CD14-positive monocyte (primary cell): ENCODE measurements at regions not wholly inside any gene's neighbourhood (a gene's known extent, or its start where the extent isn't known, plus 50 kb on each side); places are given as distances from the start of the nearest gene placed in this dataset.

ENCODE experiments used
- DNase-seq, 3 donors: peaks; one replicate each; pipeline ENCODE4 v3.0.0-alpha.2; 2011 to 2022
- H2AFZ ChIP-seq: 2 replicates; pipeline ENCODE4 v1.6.0; 2012; ENCODE audit warnings: mild to moderate bottlenecking, low read depth, low read length, inconsistent platforms; ENCODE audit not compliant: insufficient read depth, poor library complexity, severe bottlenecking
- H3K27ac ChIP-seq, 2 donors: 1 replicate in 1 of 2; 2 replicates in 1 of 2; pipeline ENCODE4 v1.5.1; 2012 to 2013; ENCODE audit warnings: low read length in 2 of 2, control low read depth in 1 of 2, inconsistent platforms in 1 of 2, low read depth in 1 of 2, mild to moderate bottlenecking in 1 of 2
- H3K27me3 ChIP-seq, 2 donors: one replicate each; pipeline versions ENCODE4 v1.6.0 to v1.6.1; 2011 to 2013; ENCODE audit warnings: low read length in 2 of 2; ENCODE audit not compliant: control insufficient read depth in 2 of 2, insufficient read depth in 2 of 2
- H3K36me3 ChIP-seq, 2 donors: replicated peaks in 1 of 2; 1 replicate in 1 of 2; 2 replicates in 1 of 2; pipeline versions ENCODE4 v1.5.1 to v1.6.1; 2012 to 2013; ENCODE audit warnings: low read length in 2 of 2, control low read depth in 1 of 2, inconsistent platforms in 1 of 2, mild to moderate bottlenecking in 1 of 2; ENCODE audit not compliant: insufficient read depth in 2 of 2, control insufficient read depth in 1 of 2
- H3K4me1 ChIP-seq, 2 donors: 1 replicate in 1 of 2; 2 replicates in 1 of 2; pipeline versions ENCODE4 v1.5.1 to v1.6.1; 2012 to 2013; ENCODE audit warnings: low read length in 2 of 2, control low read depth in 1 of 2, inconsistent platforms in 1 of 2, mild to moderate bottlenecking in 1 of 2, moderate library complexity in 1 of 2; ENCODE audit not compliant: insufficient read depth in 2 of 2, control insufficient read depth in 1 of 2
- H3K4me2 ChIP-seq: replicated peaks from 2 replicates; pipeline ENCODE3; 2012; ENCODE audit warnings: low read length, moderate library complexity, mild to moderate bottlenecking; ENCODE audit not compliant: poor library complexity, severe bottlenecking; ENCODE audit errors: extremely low read depth
- H3K4me3 ChIP-seq, 3 experiments: fragments of 200-600 bp in 1 of 3; sonication (generic) in 1 of 3; replicated peaks in 1 of 3; 1 replicate in 2 of 3; 2 replicates in 1 of 3; pipeline ENCODE4 v1.5.1; 2011 to 2013; ENCODE audit warnings: low read length in 3 of 3, mild to moderate bottlenecking in 3 of 3, control low read depth in 2 of 3, low read depth in 2 of 3, inconsistent platforms in 1 of 3, moderate library complexity in 1 of 3
- H3K79me2 ChIP-seq: 2 replicates; pipeline ENCODE4 v1.6.0; 2012; ENCODE audit warnings: mild to moderate bottlenecking, control low read depth, inconsistent platforms, low read length, moderate library complexity; ENCODE audit not compliant: insufficient read depth
- H3K9ac ChIP-seq: 2 replicates; pipeline ENCODE4 v1.6.0; 2017; ENCODE audit warnings: low read length, mild to moderate bottlenecking; ENCODE audit not compliant: insufficient read depth, poor library complexity, severe bottlenecking
- H3K9me3 ChIP-seq, 2 donors: replicated peaks in 1 of 2; 1 replicate in 1 of 2; 2 replicates in 1 of 2; pipeline versions ENCODE4 v1.5.1 to v1.6.1; 2012 to 2013; ENCODE audit warnings: low read length in 2 of 2, control low read depth in 1 of 2; ENCODE audit not compliant: control insufficient read depth in 1 of 2, insufficient read depth in 1 of 2
- H4K20me1 ChIP-seq: 2 replicates; pipeline ENCODE4 v1.6.0; 2012; ENCODE audit warnings: mild to moderate bottlenecking, low read length, control low read depth, moderate library complexity; ENCODE audit not compliant: insufficient read depth
- H3K27ac Mint-ChIP-seq, 7 donors: one replicate each; pipeline ENCODE4 v1.8.0; 2020; ENCODE audit warnings: mild to moderate bottlenecking in 7 of 7, mixed read lengths in 7 of 7, moderate library complexity in 6 of 7, inconsistent platforms in 2 of 7
- H3K27me3 Mint-ChIP-seq, 3 donors: one replicate each; pipeline ENCODE4 v1.8.0; 2021 to 2022; ENCODE audit warnings: low read depth in 3 of 3, mild to moderate bottlenecking in 3 of 3, mixed read lengths in 3 of 3, moderate library complexity in 3 of 3, inconsistent platforms in 1 of 3
- H3K36me3 Mint-ChIP-seq, 2 donors: one replicate each; pipeline ENCODE4 v1.8.0; 2020; ENCODE audit warnings: mixed read lengths in 2 of 2, inconsistent platforms in 1 of 2, mild to moderate bottlenecking in 1 of 2
- H3K4me1 Mint-ChIP-seq: one replicate; pipeline ENCODE4 v1.8.0; 2020; ENCODE audit warnings: mild to moderate bottlenecking, mixed read lengths
- H3K4me3 Mint-ChIP-seq, 2 donors: one replicate each; pipeline ENCODE4 v1.8.0; 2020; ENCODE audit warnings: mild to moderate bottlenecking in 2 of 2, mixed read lengths in 2 of 2, moderate library complexity in 1 of 2
- H3K9me3 Mint-ChIP-seq, 7 donors: one replicate each; pipeline ENCODE4 v1.8.0; 2020 to 2022; ENCODE audit warnings: mixed read lengths in 7 of 7, mild to moderate bottlenecking in 6 of 7, moderate library complexity in 6 of 7, inconsistent platforms in 2 of 7
- WGBS: methylation state at CpG from one replicate; pipeline ENCODE4 v1.1.5; 2013; ENCODE audit warnings: missing lambda C conversion rate; ENCODE audit not compliant: insufficient coverage; 5-methylcytosine and 5-hydroxymethylcytosine counted together
- intact Hi-C, 2 donors: fragments of 100-400 bp; cut with micrococcal nuclease; formaldehyde crosslinking; loops; one replicate each; pipeline versions ENCODE4 v1.15.0 to v1.15.1; 2023
- TF ChIP-seq, protein P1 (sequence below): fragments of 200-600 bp; IDR thresholded peaks from one replicate; pipeline ENCODE4 v1.8.0; 2022; ENCODE audit warnings: antibody characterized with exemption, mild to moderate bottlenecking

DNA sequence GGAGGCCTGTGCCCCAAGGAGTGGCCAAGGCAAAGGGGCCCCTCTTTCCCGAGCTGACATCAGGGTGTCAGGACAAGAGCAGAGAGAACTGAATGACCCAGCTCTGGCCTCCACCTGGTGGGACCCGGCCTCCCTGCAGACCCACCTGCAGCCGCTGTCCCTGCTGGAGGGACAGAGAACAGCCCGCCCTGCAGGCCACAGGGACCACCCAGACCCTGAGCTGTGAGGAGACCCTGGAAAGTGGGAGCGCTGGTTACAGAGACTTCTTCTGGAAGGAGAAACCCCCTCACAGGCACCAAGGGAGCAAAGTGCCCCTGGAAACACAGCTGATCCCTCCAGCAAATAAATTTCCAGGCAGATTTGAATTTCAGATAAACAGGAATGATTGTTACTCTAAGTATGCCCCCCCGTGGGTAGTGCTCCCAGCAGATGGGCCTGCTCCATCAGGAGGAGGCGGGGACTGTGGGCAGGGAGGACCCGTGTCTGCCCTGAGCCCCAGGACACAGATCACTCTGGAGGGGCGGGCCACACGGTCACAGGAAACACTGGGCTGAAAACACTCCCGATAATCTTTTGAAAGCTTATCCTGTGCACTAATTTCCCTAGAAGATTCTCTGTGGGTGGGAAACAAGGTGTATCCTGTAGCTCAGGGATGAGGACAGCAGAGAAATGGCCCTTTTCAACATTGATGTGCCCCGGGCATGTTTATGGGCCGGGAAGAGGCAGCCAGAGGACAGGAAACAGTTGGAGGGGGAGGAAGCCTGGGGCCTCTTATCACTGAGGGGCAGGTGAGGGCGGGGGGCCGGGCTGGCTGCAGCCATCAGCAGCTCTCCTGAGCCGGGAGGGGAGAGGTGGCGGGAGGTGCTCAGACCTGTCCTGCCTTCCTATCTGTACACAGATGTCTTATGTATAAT, 276.0 kb downstream of the ADGRD1 start:
- H3K4me3 Mint-ChIP-seq, result peak overlapping the region in 1 of 2 donors; percentile 66
- 15% methylated on average over 13 of the region's 17 CpGs for WGBS
- no peak overlapping the region for H3K27ac ChIP-seq

DNA sequence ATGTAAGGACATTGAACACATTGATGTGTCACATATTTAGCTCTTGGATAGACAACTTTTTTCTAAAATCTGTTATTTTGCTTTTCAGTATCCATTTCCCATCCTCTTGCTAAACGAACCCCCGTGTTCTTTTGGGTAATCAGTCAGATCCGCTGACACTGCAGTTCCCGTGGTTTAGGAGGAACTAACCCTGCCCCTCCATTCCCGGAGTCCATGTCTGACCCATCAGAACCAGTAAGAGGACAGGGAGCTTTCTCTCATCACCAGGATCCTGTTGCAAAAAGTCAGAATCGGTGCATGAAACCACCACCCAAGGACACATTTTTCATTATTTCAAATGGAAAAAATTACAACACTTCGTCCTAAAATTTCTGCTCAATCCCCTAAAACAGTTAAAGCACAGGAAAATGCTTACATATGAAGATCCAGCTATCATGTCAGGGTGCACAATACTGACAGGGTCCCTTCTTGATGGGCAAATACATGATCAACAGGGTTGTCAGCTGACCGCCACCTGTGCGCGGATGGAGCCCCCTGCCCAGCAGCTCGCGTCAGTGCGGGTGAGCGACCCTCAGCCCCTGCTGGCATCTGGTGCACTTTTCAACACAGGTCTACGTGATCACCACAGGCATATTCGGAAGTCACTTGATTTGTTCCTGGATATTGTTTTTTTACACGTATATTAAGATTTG, 276.8 kb downstream of the ADGRD1 start:
- peaks cover 17 to 21% of the 10 kb centered on the region in 2 donors for H3K4me1 ChIP-seq
- H3K36me3 ChIP-seq, result no peaks in the 10 kb centered on the region
- peaks cover 9 to 24% of the 10 kb centered on the region in 2 donors for H3K27me3 ChIP-seq
- H3K27ac Mint-ChIP-seq, result no peak overlapping the region
- TF ChIP-seq, protein P1, sequence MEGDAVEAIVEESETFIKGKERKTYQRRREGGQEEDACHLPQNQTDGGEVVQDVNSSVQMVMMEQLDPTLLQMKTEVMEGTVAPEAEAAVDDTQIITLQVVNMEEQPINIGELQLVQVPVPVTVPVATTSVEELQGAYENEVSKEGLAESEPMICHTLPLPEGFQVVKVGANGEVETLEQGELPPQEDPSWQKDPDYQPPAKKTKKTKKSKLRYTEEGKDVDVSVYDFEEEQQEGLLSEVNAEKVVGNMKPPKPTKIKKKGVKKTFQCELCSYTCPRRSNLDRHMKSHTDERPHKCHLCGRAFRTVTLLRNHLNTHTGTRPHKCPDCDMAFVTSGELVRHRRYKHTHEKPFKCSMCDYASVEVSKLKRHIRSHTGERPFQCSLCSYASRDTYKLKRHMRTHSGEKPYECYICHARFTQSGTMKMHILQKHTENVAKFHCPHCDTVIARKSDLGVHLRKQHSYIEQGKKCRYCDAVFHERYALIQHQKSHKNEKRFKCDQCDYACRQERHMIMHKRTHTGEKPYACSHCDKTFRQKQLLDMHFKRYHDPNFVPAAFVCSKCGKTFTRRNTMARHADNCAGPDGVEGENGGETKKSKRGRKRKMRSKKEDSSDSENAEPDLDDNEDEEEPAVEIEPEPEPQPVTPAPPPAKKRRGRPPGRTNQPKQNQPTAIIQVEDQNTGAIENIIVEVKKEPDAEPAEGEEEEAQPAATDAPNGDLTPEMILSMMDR, result no peak
- H3K4me3 ChIP-seq, result no peak overlapping the region
- intact Hi-C loops, result no loop called here
- no peaks in the 10 kb centered on the region for H3K36me3 Mint-ChIP-seq
- no peak overlapping the region for H3K4me2 ChIP-seq
- H3K4me3 Mint-ChIP-seq, result peak overlapping the region in 1 of 2 donors; percentile 58
- H3K79me2 ChIP-seq, result no peaks in the 10 kb centered on the region
- DNase-seq, result no peak
- peaks cover 7 to 14% of the 10 kb centered on the region in 2 donors for H3K9me3 ChIP-seq
- no peak overlapping the region for H3K27ac ChIP-seq
- H3K27me3 Mint-ChIP-seq, result peaks cover 25 to 29% (median 25%) of the 10 kb centered on the region in 3 donors
- H3K9ac ChIP-seq, result no peak overlapping the region
- 42% methylated on average over 15 of the region's 17 CpGs for WGBS
- no peaks in the 10 kb centered on the region for H4K20me1 ChIP-seq
- H3K4me1 Mint-ChIP-seq, result peaks cover 25% of the 10 kb centered on the region
- no peak overlapping the region for H2AFZ ChIP-seq
- peaks cover 3 to 18% (median 13%) of the 10 kb centered on the region in 7 donors for H3K9me3 Mint-ChIP-seq

More for the DNA sequence above, 276.0 kb downstream of the ADGRD1 start:
- peaks cover 17 to 21% of the 10 kb centered on the region in 2 donors for H3K4me1 ChIP-seq
- H3K79me2 ChIP-seq, result no peaks in the 10 kb centered on the region
- H3K9ac ChIP-seq, result peak overlapping the region; percentile 9
- peaks cover 25% of the 10 kb centered on the region for H3K4me1 Mint-ChIP-seq
- no peak overlapping the region for H3K27ac Mint-ChIP-seq
- H3K36me3 Mint-ChIP-seq, result no peaks in the 10 kb centered on the region
- H3K4me3 ChIP-seq, result no peak overlapping the region
- H3K27me3 ChIP-seq, result peaks cover 9 to 24% of the 10 kb centered on the region in 2 donors
- TF ChIP-seq, protein P1, result no peak
- no peak for DNase-seq
- H3K4me2 ChIP-seq, result no peak overlapping the region
- H3K9me3 Mint-ChIP-seq, result peaks cover 3 to 18% (median 13%) of the 10 kb centered on the region in 7 donors
- H3K36me3 ChIP-seq, result no peaks in the 10 kb centered on the region
- intact Hi-C loops, result no loop called here
- H2AFZ ChIP-seq, result no peak overlapping the region
- H4K20me1 ChIP-seq, result no peaks in the 10 kb centered on the region
- H3K9me3 ChIP-seq, result peaks cover 7 to 14% of the 10 kb centered on the region in 2 donors
- peaks cover 25 to 29% (median 25%) of the 10 kb centered on the region in 3 donors for H3K27me3 Mint-ChIP-seq
